ENCODE measurements at regions not wholly inside any gene's neighbourhood (a gene's known extent, or its start where the extent isn't known, plus 50 kb on each side); places are given as distances from the start of the nearest gene placed in this dataset.

- no peak overlapping the region for H3K27ac ChIP-seq
- TF ChIP-seq ZFX (IDR thresholded peaks at IDR 0.05): no peak
- TF ChIP-seq CTCF (conservative IDR thresholded peaks at IDR 0.05): no peak
Measured at GRCh38 chr14:99057576-99058083, 214.4 kb downstream of the BCL11B start.

- TF ChIP-seq CTCF (conservative IDR thresholded peaks at IDR 0.05) (no peak), ZFX (IDR thresholded peaks at IDR 0.05) (no peak)
Measured at GRCh38 chr14:99058542-99058941, 213.5 kb downstream of the BCL11B start.

GRCh38 chr14:99062216-99062615 lies 209.8 kb downstream of the BCL11B start:
- TF ChIP-seq ZFX (IDR thresholded peaks at IDR 0.05) (no peak), CTCF (conservative IDR thresholded peaks at IDR 0.05) (no peak)
- no peak overlapping the region for H3K27ac ChIP-seq

More at GRCh38 chr14:99058542-99058941, 213.5 kb downstream of the BCL11B start:
- no peak overlapping the region for H3K27ac ChIP-seq

GRCh38 chr14:99062772-99063418 lies 209.1 kb downstream of the BCL11B start:
- no peak overlapping the region for H3K27ac ChIP-seq
- TF ChIP-seq CTCF (conservative IDR thresholded peaks at IDR 0.05) (no peak), ZFX (IDR thresholded peaks at IDR 0.05) (no peak)

- TF ChIP-seq ZFX (IDR thresholded peaks at IDR 0.05): no peak
- TF ChIP-seq CTCF (conservative IDR thresholded peaks at IDR 0.05): no peak
- H3K27ac ChIP-seq: no peak overlapping the region
Measured at GRCh38 chr14:99063620-99064225, 208.3 kb downstream of the BCL11B start.

- no peak overlapping the region for H3K27ac ChIP-seq
- TF ChIP-seq CTCF (conservative IDR thresholded peaks at IDR 0.05): no peak
- no peak for TF ChIP-seq ZFX (IDR thresholded peaks at IDR 0.05)
Measured at GRCh38 chr14:99064262-99064954, 207.6 kb downstream of the BCL11B start.

- H3K27ac ChIP-seq: no peak overlapping the region
- TF ChIP-seq ZFX (IDR thresholded peaks at IDR 0.05) (no peak), CTCF (conservative IDR thresholded peaks at IDR 0.05) (no peak)
Measured at GRCh38 chr14:99065551-99065950, 206.4 kb downstream of the BCL11B start.
